GM23248 (cell line): ENCODE measurements at regions not wholly inside any gene's neighbourhood (a gene's known extent, or its start where the extent isn't known, plus 50 kb on each side); places are given as distances from the start of the nearest gene placed in this dataset.

Experiments used
- DNase-seq: peaks from one replicate; pipeline ENCODE4 v3.0.0-alpha.2; 2015
- H2AFZ ChIP-seq: fragments of 200-600 bp; sonication (generic); 2 replicates; pipeline ENCODE4 v1.6.1; 2016; ENCODE audit warnings: antibody characterized with exemption
- H3F3A ChIP-seq: fragments of 200-600 bp; sonication (generic); 2 replicates; pipeline ENCODE4 v1.6.1; 2016; ENCODE audit warnings: mild to moderate bottlenecking, antibody characterized with exemption, mixed run types; ENCODE audit not compliant: insufficient read depth
- H3K27ac ChIP-seq: fragments of 200-600 bp; sonication (generic); 2 replicates; pipeline ENCODE4 v1.5.1; 2016; ENCODE audit warnings: mild to moderate bottlenecking
- H3K27me3 ChIP-seq: fragments of 200-600 bp; sonication (generic); replicated peaks from 2 replicates; pipeline ENCODE4 v1.6.1; 2016; ENCODE audit warnings: mild to moderate bottlenecking; ENCODE audit not compliant: insufficient read depth
- H3K36me3 ChIP-seq: fragments of 200-600 bp; sonication (generic); 2 replicates; pipeline ENCODE4 v1.6.1; 2016; ENCODE audit warnings: low read depth, mild to moderate bottlenecking
- H3K4me1 ChIP-seq: fragments of 200-600 bp; sonication (generic); 2 replicates; pipeline ENCODE4 v1.6.1; 2016; ENCODE audit warnings: mild to moderate bottlenecking; ENCODE audit not compliant: insufficient read depth
- H3K4me2 ChIP-seq: fragments of 200-600 bp; sonication (generic); one replicate; pipeline ENCODE4 v1.6.1; 2016; ENCODE audit warnings: mild to moderate bottlenecking; ENCODE audit not compliant: unreplicated experiment
- H3K4me3 ChIP-seq: fragments of 200-600 bp; sonication (generic); 2 replicates; pipeline ENCODE4 v1.5.1; 2016; ENCODE audit warnings: mild to moderate bottlenecking
- H3K79me2 ChIP-seq: fragments of 200-600 bp; sonication (generic); 2 replicates; pipeline ENCODE4 v1.6.1; 2016; ENCODE audit warnings: mild to moderate bottlenecking; ENCODE audit not compliant: insufficient read depth
- H3K9ac ChIP-seq: fragments of 200-600 bp; sonication (generic); 2 replicates; pipeline ENCODE4 v1.6.1; 2016; ENCODE audit warnings: mild to moderate bottlenecking
- H3K9me2 ChIP-seq: fragments of 200-600 bp; sonication (generic); 2 replicates; pipeline ENCODE4 v1.6.1; 2016; ENCODE audit warnings: mixed run types, mild to moderate bottlenecking, moderate library complexity; ENCODE audit not compliant: insufficient read depth
- H3K9me3 ChIP-seq: fragments of 200-600 bp; sonication (generic); one replicate; pipeline ENCODE4 v1.6.1; 2017; ENCODE audit warnings: low read depth
- H4K20me1 ChIP-seq: fragments of 200-600 bp; sonication (generic); 2 replicates; pipeline ENCODE4 v1.6.0; 2016; ENCODE audit not compliant: insufficient read depth
- EZH2 ChIP-seq: fragments of 200-600 bp; sonication (generic); IDR thresholded peaks from 2 replicates; pipeline ENCODE4 v1.6.1; 2018; ENCODE audit warnings: antibody characterized with exemption, mild to moderate bottlenecking; ENCODE audit not compliant: insufficient read depth, poor library complexity, severe bottlenecking
- EZH2phosphoT487 ChIP-seq: fragments of 200-600 bp; sonication (generic); IDR thresholded peaks from 2 replicates; pipeline ENCODE4 v1.6.1; 2018; ENCODE audit warnings: antibody characterized with exemption, moderate library complexity, mild to moderate bottlenecking, low read depth; ENCODE audit not compliant: insufficient read depth
- WGBS, 2 experiments: methylation state at CpG; one replicate each; pipeline ENCODE4 v1.1.6; 2015 to 2017; ENCODE audit warnings: low lambda C conversion rate in 2 of 2, low coverage in 1 of 2; ENCODE audit errors: missing lambda C conversion rate in 2 of 2; 5-methylcytosine and 5-hydroxymethylcytosine counted together
- in situ Hi-C: fragments of 300-500 bp; cut with MboI; formaldehyde crosslinking; loops from 2 replicates; pipeline ENCODE4 v1.15.0; 2020

- no peak overlapping the region for H3K9ac ChIP-seq
These were observed 97.6 kb upstream of the E2F8 start for GRCh38 chr11:19338375-19338774.

DNA sequence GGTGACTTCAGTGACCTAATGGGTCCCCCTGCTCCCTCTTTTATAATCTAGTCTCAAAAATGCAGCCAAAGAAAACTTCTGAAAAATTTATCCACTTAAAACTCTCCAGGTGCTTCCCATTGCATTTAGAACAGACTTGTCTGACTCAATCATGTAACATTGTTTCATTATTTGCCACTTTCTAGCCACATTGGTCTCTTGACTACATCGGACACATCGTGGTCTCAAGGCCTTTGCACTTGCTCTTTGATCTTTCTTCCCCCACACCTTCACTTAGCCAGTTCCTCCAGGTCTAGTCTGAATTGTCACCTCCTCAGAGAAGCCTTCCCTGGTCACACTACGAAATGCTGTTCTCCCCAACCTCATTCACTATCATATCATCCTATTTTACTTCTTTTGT is 97.0 kb upstream of the E2F8 start:
- Histone ChIP-seq H3K36me3 (no peaks in the 10 kb centered on the region), H3K9ac (no peak overlapping the region), H3K4me2 (no peak overlapping the region), H3K27me3 (peaks cover 28% of the 10 kb centered on the region), H3K9me2 (no peaks in the 10 kb centered on the region), H3K4me3 (no peak overlapping the region), H3K79me2 (no peaks in the 10 kb centered on the region), H3K4me1 (no peaks in the 10 kb centered on the region), H3K27ac (no peak overlapping the region), H2AFZ (no peak overlapping the region), H3K9me3 (no peaks in the 10 kb centered on the region), H3F3A (no peaks in the 10 kb centered on the region), H4K20me1 (no peaks in the 10 kb centered on the region)
- no peak for DNase-seq
- 69 to 77% methylated on average over 3 of the region's 3 CpGs for WGBS, 2 experiments
- TF ChIP-seq EZH2phosphoT487 (no peak), EZH2 (no peak)
- in situ Hi-C loops: no loop called here

More at GRCh38 chr11:19338375-19338774, 97.6 kb upstream of the E2F8 start:
- Histone ChIP-seq H3F3A (no peaks in the 10 kb centered on the region), H3K9me3 (no peaks in the 10 kb centered on the region), H3K9me2 (no peaks in the 10 kb centered on the region), H3K27ac (no peak overlapping the region), H3K27me3 (peaks cover 33% of the 10 kb centered on the region), H3K79me2 (no peaks in the 10 kb centered on the region), H3K4me3 (no peak overlapping the region), H4K20me1 (no peaks in the 10 kb centered on the region), H2AFZ (no peak overlapping the region), H3K4me1 (no peaks in the 10 kb centered on the region), H3K4me2 (no peak overlapping the region), H3K36me3 (no peaks in the 10 kb centered on the region)
- no peak for DNase-seq
- in situ Hi-C loops: no loop called here
- WGBS, 2 experiments: 62 to 66% methylated on average over 3 of the region's 3 CpGs
- TF ChIP-seq EZH2phosphoT487: no peak
- TF ChIP-seq EZH2: no peak

- Histone ChIP-seq H3K4me2 (no peak overlapping the region), H3K4me1 (no peaks in the 10 kb centered on the region), H3K4me3 (no peak overlapping the region), H3K9me2 (no peaks in the 10 kb centered on the region), H3K27ac (no peak overlapping the region), H3F3A (no peaks in the 10 kb centered on the region), H3K9me3 (no peaks in the 10 kb centered on the region), H3K36me3 (no peaks in the 10 kb centered on the region), H2AFZ (no peak overlapping the region), H3K27me3 (peaks cover 21% of the 10 kb centered on the region), H3K79me2 (no peaks in the 10 kb centered on the region), H3K9ac (no peak overlapping the region), H4K20me1 (no peaks in the 10 kb centered on the region)
- TF ChIP-seq EZH2 (no peak), EZH2phosphoT487 (no peak)
- 48 to 52% methylated on average over 3 of the region's 3 CpGs for WGBS, 2 experiments
- in situ Hi-C loops: no loop called here
- no peak for DNase-seq
These were observed 95.6 kb upstream of the E2F8 start for GRCh38 chr11:19336331-19336730.

DNA sequence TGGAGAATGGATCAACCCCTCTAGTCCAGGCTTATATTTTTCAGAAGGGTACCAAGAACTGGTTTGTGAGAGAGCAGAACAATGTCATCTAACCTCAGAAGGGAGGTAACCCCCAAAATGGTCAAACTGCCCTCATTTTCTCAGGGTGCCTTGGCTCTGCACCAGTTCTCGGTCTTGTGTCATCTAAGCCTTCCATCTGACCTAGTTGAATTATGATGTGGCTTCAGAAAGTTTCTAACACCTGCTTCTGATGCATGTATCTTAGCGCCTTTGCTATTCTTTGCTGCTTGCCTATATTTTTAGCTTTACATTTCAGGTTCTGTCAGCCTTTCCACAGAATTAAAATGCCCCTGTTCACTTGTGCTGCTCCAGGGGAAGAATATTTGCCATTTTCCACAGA is 91.7 kb upstream of the E2F8 start:
- DNase-seq: no peak
- TF ChIP-seq EZH2phosphoT487 (no peak), EZH2 (no peak)
- Histone ChIP-seq H3K27ac (no peak overlapping the region), H3K4me1 (no peaks in the 10 kb centered on the region), H3K9me2 (no peaks in the 10 kb centered on the region), H3F3A (no peaks in the 10 kb centered on the region), H2AFZ (no peak overlapping the region), H3K4me2 (no peak overlapping the region), H4K20me1 (no peaks in the 10 kb centered on the region), H3K9ac (no peak overlapping the region), H3K79me2 (no peaks in the 10 kb centered on the region), H3K36me3 (no peaks in the 10 kb centered on the region), H3K9me3 (no peaks in the 10 kb centered on the region), H3K27me3 (no peaks in the 10 kb centered on the region; the same call in none of the 2 replicates), H3K4me3 (no peak overlapping the region)
- in situ Hi-C loops: no loop called here
- 83 to 93% methylated on average over 2 of the region's 2 CpGs for WGBS, 2 experiments

- Histone ChIP-seq H3K9me3 (no peaks in the 10 kb centered on the region), H3K79me2 (no peaks in the 10 kb centered on the region), H2AFZ (no peak overlapping the region), H3K4me2 (no peak overlapping the region), H3F3A (no peaks in the 10 kb centered on the region), H4K20me1 (no peaks in the 10 kb centered on the region), H3K36me3 (no peaks in the 10 kb centered on the region), H3K9ac (no peak overlapping the region), H3K4me1 (no peaks in the 10 kb centered on the region), H3K27ac (no peak overlapping the region), H3K27me3 (no peaks in the 10 kb centered on the region; the same call in none of the 2 replicates), H3K9me2 (no peaks in the 10 kb centered on the region), H3K4me3 (no peak overlapping the region)
- WGBS, 2 experiments: 23 to 35% methylated on average over 2 of the region's 2 CpGs
- no peak for DNase-seq
- in situ Hi-C loops: no loop called here
- TF ChIP-seq EZH2 (no peak), EZH2phosphoT487 (no peak)
These were observed 89.7 kb upstream of the E2F8 start for GRCh38 chr11:19330416-19330815.
